ENCODE measurements at regions not wholly inside any gene's neighbourhood (a gene's known extent, or its start where the extent isn't known, plus 50 kb on each side); places are given as distances from the start of the nearest gene placed in this dataset.

GRCh38 chr16:77548151-77548550 lies 113.3 kb upstream of the ADAMTS18 start (continued):
- no peak for TF ChIP-seq ARNT2 (CRISPR knock-in tag; IDR thresholded peaks at IDR 0.05; ENCODE audit: low read depth)
- TF ChIP-seq HNRNPH1 (optimal IDR thresholded peaks at IDR 0.05; ENCODE audit: low read depth, low read length): no peak
- no peak for TF ChIP-seq IRX3 (CRISPR knock-in tag; IDR thresholded peaks at IDR 0.05; ENCODE audit: borderline replicate concordance, low read depth)

- no TSS peak for BruUV-seq (replicated peaks)
- Histone ChIP-seq H3K9me3 (ENCODE audit: low read length) (no peaks in the 10 kb centered on the region), H3K27ac (ENCODE audit: extremely low read length, insufficient read depth, low read length) (no peak overlapping the region), H3K9ac (ENCODE audit: insufficient read depth, low read depth, low read length) (no peak overlapping the region), H3K4me2 (ENCODE audit: low read depth, low read length) (no peak overlapping the region), H3K4me1 (ENCODE audit: insufficient read depth, low read length) (no peaks in the 10 kb centered on the region), H3K4me3 (replicated peaks in 1 of 3; ENCODE audit: insufficient read depth in 1 of 3, low read depth in 2 of 3, low read length in 3 of 3) (no peak overlapping the region), H3K36me3 (replicated peaks in 1 of 2; ENCODE audit: control insufficient read depth in 1 of 2, insufficient read depth in 2 of 2, low read length in 2 of 2) (no peaks in the 10 kb centered on the region), H2AFZ (ENCODE audit: low read length) (no peak overlapping the region), H3K27me3 (ENCODE audit: control insufficient read depth in 1 of 2, insufficient read depth in 2 of 2, low read length in 2 of 2) (peaks cover 1 to 6% of the 10 kb centered on the region in 2 experiments; a peak in 1 of 5 replicates), H4K20me1 (ENCODE audit: insufficient read depth, low read length) (no peaks in the 10 kb centered on the region), H3K79me2 (ENCODE audit: insufficient read depth, low read length) (no peaks in the 10 kb centered on the region)
- POLR2A ChIA-PET: no interaction called here
- no peak for FAIRE-seq
- ATAC-seq: no peak
- CTCF ChIA-PET (ENCODE audit: low intra/inter-chr PET ratio, low total read pairs): no interaction called here
- WGBS (ENCODE audit: low lambda C conversion rate): 27% methylated on average over 2 of the region's 2 CpGs
- TF ChIP-seq ZNF766 (CRISPR knock-in tag; IDR thresholded peaks at IDR 0.05; ENCODE audit: borderline replicate concordance): no peak
- DNase-seq (ENCODE audit: low spot score): no peak
- in situ Hi-C loops (cut with HindIII; ENCODE audit: extremely low pct_ligation_motif_present, low pct_unique_long_range_greater_than_20kb): no loop called here
- intact Hi-C loops (cut with micrococcal nuclease; ENCODE audit: unreplicated experiment): no loop called here
Measured at GRCh38 chr16:77548766-77549165, 113.9 kb upstream of the ADAMTS18 start.

DNA sequence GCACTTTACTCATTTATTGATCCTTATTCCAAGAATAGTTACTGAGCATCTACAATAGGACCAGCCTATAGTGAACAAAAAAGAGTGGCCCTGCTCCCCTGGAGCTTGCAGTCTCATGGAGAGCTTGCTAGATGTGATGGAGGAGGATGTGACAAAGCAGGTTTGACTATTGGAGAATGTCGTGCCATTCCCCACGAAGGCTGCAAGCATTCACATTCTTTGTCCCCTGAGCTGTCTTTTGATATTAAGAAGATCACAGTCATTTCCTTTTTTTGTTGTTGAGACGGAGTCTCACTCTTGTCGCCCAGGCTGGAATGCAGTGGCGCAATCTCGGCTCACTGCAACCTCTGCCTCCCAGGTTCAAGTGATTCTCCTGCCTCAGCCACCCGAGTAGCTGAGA lies 115.0 kb upstream of the ADAMTS18 start:
- no peak overlapping the region for H3K27ac ChIP-seq (ENCODE audit: extremely low read length, insufficient read depth, low read length)
- no peak overlapping the region for H2AFZ ChIP-seq (ENCODE audit: low read length)
- whole genome bisulfite sequencing (ENCODE audit: low lambda C conversion rate): 28% methylated on average over 7 of the region's 7 CpGs
- ChIA-PET CTCF (ENCODE audit: low intra/inter-chr PET ratio, low total read pairs) (no interaction called here), POLR2A (no interaction called here)
- DNase-seq (ENCODE audit: low spot score): no peak
- peaks cover 1 to 6% of the 10 kb centered on the region in 2 experiments; a peak in 1 of 5 replicates for H3K27me3 ChIP-seq (ENCODE audit: control insufficient read depth in 1 of 2, insufficient read depth in 2 of 2, low read length in 2 of 2)
- no peak overlapping the region for H3K9ac ChIP-seq (ENCODE audit: insufficient read depth, low read depth, low read length)
- TF ChIP-seq ZNF780A (CRISPR knock-in tag; IDR thresholded peaks at IDR 0.05): no peak
- no peak for TF ChIP-seq ZNF776 (CRISPR knock-in tag; IDR thresholded peaks at IDR 0.05)
- TF ChIP-seq HIVEP1 (CRISPR knock-in tag; IDR thresholded peaks at IDR 0.05): no peak
- TF ChIP-seq, protein P1, sequence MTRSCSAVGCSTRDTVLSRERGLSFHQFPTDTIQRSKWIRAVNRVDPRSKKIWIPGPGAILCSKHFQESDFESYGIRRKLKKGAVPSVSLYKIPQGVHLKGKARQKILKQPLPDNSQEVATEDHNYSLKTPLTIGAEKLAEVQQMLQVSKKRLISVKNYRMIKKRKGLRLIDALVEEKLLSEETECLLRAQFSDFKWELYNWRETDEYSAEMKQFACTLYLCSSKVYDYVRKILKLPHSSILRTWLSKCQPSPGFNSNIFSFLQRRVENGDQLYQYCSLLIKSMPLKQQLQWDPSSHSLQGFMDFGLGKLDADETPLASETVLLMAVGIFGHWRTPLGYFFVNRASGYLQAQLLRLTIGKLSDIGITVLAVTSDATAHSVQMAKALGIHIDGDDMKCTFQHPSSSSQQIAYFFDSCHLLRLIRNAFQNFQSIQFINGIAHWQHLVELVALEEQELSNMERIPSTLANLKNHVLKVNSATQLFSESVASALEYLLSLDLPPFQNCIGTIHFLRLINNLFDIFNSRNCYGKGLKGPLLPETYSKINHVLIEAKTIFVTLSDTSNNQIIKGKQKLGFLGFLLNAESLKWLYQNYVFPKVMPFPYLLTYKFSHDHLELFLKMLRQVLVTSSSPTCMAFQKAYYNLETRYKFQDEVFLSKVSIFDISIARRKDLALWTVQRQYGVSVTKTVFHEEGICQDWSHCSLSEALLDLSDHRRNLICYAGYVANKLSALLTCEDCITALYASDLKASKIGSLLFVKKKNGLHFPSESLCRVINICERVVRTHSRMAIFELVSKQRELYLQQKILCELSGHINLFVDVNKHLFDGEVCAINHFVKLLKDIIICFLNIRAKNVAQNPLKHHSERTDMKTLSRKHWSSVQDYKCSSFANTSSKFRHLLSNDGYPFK (CRISPR knock-in tag; IDR thresholded peaks at IDR 0.05; ENCODE audit: borderline replicate concordance): no peak
- no peak for TF ChIP-seq ZNF615 (CRISPR knock-in tag; IDR thresholded peaks at IDR 0.05; ENCODE audit: borderline replicate concordance)
- no peak for TF ChIP-seq KDM2A (CRISPR knock-in tag; IDR thresholded peaks at IDR 0.05; ENCODE audit: borderline replicate concordance, low read depth)
- TF ChIP-seq THAP11 (CRISPR knock-in tag; IDR thresholded peaks at IDR 0.05): no peak
- no peak for TF ChIP-seq IRX3 (CRISPR knock-in tag; IDR thresholded peaks at IDR 0.05; ENCODE audit: borderline replicate concordance, low read depth)
- TF ChIP-seq MEF2D (CRISPR knock-in tag; IDR thresholded peaks at IDR 0.05): no peak
- no peaks in the 10 kb centered on the region for H3K9me3 ChIP-seq (ENCODE audit: low read length)
- no peak overlapping the region for H3K4me3 ChIP-seq (replicated peaks in 1 of 3; ENCODE audit: insufficient read depth in 1 of 3, low read depth in 2 of 3, low read length in 3 of 3)
- no peaks in the 10 kb centered on the region for H3K4me1 ChIP-seq (ENCODE audit: insufficient read depth, low read length)
- no peaks in the 10 kb centered on the region for H3K36me3 ChIP-seq (replicated peaks in 1 of 2; ENCODE audit: control insufficient read depth in 1 of 2, insufficient read depth in 2 of 2, low read length in 2 of 2)
- BruUV-seq (replicated peaks): no TSS peak
- intact Hi-C loops (cut with micrococcal nuclease; ENCODE audit: unreplicated experiment) (no loop called here), in situ Hi-C loops (cut with HindIII; ENCODE audit: extremely low pct_ligation_motif_present, low pct_unique_long_range_greater_than_20kb) (no loop called here)
- no peak overlapping the region for H3K4me2 ChIP-seq (ENCODE audit: low read depth, low read length)
- no peaks in the 10 kb centered on the region for H3K79me2 ChIP-seq (ENCODE audit: insufficient read depth, low read length)
- FAIRE-seq: no peak
- ATAC-seq: no peak
- H4K20me1 ChIP-seq (ENCODE audit: insufficient read depth, low read length): no peaks in the 10 kb centered on the region

Measured in HepG2 (cell line).